Psoas muscle (tissue), 7 donors: ENCODE measurements at regions not wholly inside any gene's neighbourhood (a gene's known extent, or its start where the extent isn't known, plus 50 kb on each side); places are given as distances from the start of the nearest gene placed in this dataset.

Experiments used
- ATAC-seq, 4 donors: fragments of 200-7000 bp; cut with Tn5 transposase; one replicate each; pipeline ENCODE4 v1.9.1; 2020; ENCODE audit warnings: moderate library complexity in 3 of 4, mild to moderate bottlenecking in 2 of 4
- DNase-seq, 2 donors: peaks; one replicate each; pipeline ENCODE4 v3.0.0-alpha.2; 2020
- H3K27ac ChIP-seq: fragments of 200-600 bp; one replicate; pipeline ENCODE4 v1.8.0; 2022
- H3K27me3 ChIP-seq, 3 donors: fragments of 200-600 bp in 1 of 3; one replicate each; pipeline versions ENCODE4 v1.6.1 to v1.8.0; 2013 to 2022; ENCODE audit warnings: low read length in 2 of 3, mild to moderate bottlenecking in 2 of 3, moderate library complexity in 1 of 3; ENCODE audit not compliant: insufficient read depth in 3 of 3
- H3K36me3 ChIP-seq, 2 donors: fragments of 200-600 bp in 1 of 2; one replicate each; pipeline versions ENCODE4 v1.6.1 to v1.8.0; 2013 to 2022; ENCODE audit warnings: low read depth in 1 of 2, mild to moderate bottlenecking in 1 of 2, moderate library complexity in 1 of 2; ENCODE audit not compliant: insufficient read depth in 1 of 2
- H3K4me1 ChIP-seq: fragments of 200-600 bp; one replicate; pipeline ENCODE4 v1.8.0; 2022
- H3K4me3 ChIP-seq: fragments of 200-600 bp; one replicate; pipeline ENCODE4 v1.8.0; 2022; ENCODE audit warnings: mild to moderate bottlenecking
- H3K9me3 ChIP-seq: fragments of 200-600 bp; one replicate; pipeline ENCODE4 v1.8.0; 2022
- WGBS, 3 donors: extraction: QIAGEN DNeasy Blood & Tissue Kit; methylation state at CpG; one replicate each; pipeline versions ENCODE4 v1.1.6 to v1.1.7; 2013; 5-methylcytosine and 5-hydroxymethylcytosine counted together
- intact Hi-C, 2 donors: fragments of 100-400 bp; cut with DNase I; formaldehyde crosslinking; loops; one replicate each; pipeline versions ENCODE4 v1.11.0 to v1.14.2; 2022
- TF ChIP-seq, protein P1 (sequence below): fragments of 200-600 bp; IDR thresholded peaks from one replicate; pipeline ENCODE4 v1.8.0; 2022; ENCODE audit warnings: antibody characterized with exemption
- donor health status: healthy with polysubstance abuse.
- donor health status: DM: no; HTN: no; CAD: no; lungs with moderate emphysema.
- donor health status: Bipolar disorder and iron deficiency.
- donor health status: healthy.
- donor health status: DM: yes; HTN: yes; CAD: no.
- donor health status: DM: no; HTN: no; CAD: no.
- donor health status: DM: yes; HTN: yes; CAD: no.

DNA sequence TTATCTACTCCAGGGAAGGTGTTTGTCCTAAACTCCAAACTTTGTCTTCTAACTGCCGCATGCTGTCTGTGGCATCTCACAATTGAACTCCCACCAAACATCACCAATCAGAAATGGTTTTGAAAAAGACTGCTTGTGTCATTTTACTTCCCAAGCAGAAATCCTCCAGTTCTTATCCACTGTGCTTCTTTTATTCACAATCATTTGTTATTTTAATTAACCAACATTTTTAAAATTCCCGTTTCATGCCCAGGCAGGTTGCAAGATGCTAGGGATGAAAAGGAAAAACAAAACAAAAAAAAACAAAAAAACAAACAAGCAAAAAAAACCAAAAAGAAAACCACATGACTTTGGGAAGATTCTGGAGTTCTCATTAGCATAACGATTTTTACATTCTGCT, 63.5 kb upstream of the RAB27B start:
- Histone ChIP-seq H3K27me3 (no peaks in the 10 kb centered on the region), H3K36me3 (no peaks in the 10 kb centered on the region), H3K27ac (no peak overlapping the region), H3K4me3 (no peak overlapping the region), H3K4me1 (no peaks in the 10 kb centered on the region), H3K9me3 (no peaks in the 10 kb centered on the region)
- ATAC-seq (no peak), DNase-seq (no peak)
- intact Hi-C loops: no loop called here
- WGBS, 3 donors: 83 to 89% (median 87%) methylated on average over 3 of the region's 3 CpGs
- TF ChIP-seq, protein P1, sequence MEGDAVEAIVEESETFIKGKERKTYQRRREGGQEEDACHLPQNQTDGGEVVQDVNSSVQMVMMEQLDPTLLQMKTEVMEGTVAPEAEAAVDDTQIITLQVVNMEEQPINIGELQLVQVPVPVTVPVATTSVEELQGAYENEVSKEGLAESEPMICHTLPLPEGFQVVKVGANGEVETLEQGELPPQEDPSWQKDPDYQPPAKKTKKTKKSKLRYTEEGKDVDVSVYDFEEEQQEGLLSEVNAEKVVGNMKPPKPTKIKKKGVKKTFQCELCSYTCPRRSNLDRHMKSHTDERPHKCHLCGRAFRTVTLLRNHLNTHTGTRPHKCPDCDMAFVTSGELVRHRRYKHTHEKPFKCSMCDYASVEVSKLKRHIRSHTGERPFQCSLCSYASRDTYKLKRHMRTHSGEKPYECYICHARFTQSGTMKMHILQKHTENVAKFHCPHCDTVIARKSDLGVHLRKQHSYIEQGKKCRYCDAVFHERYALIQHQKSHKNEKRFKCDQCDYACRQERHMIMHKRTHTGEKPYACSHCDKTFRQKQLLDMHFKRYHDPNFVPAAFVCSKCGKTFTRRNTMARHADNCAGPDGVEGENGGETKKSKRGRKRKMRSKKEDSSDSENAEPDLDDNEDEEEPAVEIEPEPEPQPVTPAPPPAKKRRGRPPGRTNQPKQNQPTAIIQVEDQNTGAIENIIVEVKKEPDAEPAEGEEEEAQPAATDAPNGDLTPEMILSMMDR: no peak

DNA sequence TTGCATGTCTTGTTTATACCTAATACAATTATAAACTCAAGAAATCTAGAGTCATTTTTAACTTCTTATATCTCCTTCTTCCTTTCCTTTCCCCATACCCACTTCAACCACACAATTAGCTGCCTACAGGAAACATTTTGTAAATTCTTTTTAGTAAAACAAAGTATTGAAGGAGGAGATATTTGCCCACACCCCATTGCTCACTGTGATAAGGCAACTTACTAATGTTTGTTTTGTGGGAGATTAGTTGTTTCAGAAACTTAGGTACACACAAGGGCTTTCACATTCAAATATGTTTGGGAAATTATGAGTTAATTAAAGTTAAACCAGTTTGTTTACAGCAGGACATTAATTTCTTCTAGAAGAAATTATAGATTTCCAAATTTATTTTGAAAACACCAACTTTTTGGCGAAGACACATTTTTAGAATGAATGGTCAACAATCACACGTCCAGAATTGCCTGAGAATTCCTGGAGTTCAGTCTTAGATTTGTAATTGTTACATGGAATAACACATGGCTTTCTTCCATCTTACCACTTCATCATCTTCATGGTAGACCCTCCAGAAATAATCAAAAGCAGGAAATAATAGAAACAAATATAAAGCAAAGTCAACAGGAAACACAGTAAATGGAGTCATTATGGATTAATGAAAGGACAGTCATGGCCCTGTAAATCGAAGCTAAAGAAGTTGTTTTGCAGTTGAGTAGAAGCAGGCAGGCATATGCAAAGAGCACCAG, 62.5 kb upstream of the RAB27B start:
- no peaks in the 10 kb centered on the region for H3K36me3 ChIP-seq
- H3K27me3 ChIP-seq: no peaks in the 10 kb centered on the region
- WGBS, 3 donors: 71 to 72% (median 72%) methylated on average over 3 of the region's 3 CpGs
- ATAC-seq (no peak), DNase-seq (no peak)
- H3K9me3 ChIP-seq: no peaks in the 10 kb centered on the region
- H3K4me1 ChIP-seq: no peaks in the 10 kb centered on the region
- TF ChIP-seq, protein P1: no peak
- no peak overlapping the region for H3K4me3 ChIP-seq
- no peak overlapping the region for H3K27ac ChIP-seq
- intact Hi-C loops: no loop called here

DNA sequence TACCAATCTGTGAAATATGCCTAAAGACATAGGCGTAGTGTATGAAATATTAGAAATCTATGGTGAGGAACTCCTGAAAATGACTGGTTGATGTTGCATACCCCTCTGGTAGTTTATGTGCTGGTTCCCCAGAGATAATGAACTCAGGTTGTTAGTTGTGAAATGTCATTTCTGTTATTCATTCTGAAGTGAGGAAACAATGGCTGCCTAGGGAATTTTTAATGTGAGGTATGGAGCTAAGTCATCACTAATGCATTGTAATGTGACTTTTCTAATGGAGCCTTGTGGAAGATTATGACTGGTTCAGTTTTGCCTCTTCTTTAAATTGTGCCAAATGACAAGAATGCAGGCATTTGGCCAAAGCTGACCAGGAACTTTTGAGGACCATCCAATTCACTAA, 61.6 kb upstream of the RAB27B start:
- Histone ChIP-seq H3K27me3 (no peaks in the 10 kb centered on the region), H3K4me1 (no peaks in the 10 kb centered on the region), H3K4me3 (no peak overlapping the region), H3K9me3 (no peaks in the 10 kb centered on the region), H3K36me3 (no peaks in the 10 kb centered on the region), H3K27ac (no peak overlapping the region)
- ATAC-seq (no peak), DNase-seq (no peak)
- TF ChIP-seq, protein P1: no peak
- 93 to 100% (median 98%) methylated on average over 1 of the region's 1 CpG for WGBS, 3 donors
- intact Hi-C loops: no loop called here

DNA sequence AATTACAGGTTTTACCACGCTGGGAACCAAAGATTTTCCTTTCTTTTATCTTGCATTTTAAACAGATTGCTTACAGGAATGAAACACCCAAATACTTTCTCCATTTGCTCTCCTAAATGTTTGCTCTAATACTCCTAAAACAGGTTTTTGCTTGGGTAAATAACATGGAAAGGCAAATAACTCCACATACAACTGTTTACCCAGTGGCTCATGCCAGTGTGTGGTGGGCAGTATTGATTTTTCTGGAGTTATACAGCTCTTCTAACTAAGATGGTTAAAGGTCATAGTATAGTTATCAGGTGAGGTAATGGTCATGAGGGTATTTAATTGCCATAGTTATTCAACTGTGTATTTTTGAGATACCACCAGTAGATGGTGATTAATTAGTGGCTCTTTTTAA, 61.2 kb upstream of the RAB27B start:
- no peaks in the 10 kb centered on the region for H3K36me3 ChIP-seq
- no peaks in the 10 kb centered on the region for H3K9me3 ChIP-seq
- no peaks in the 10 kb centered on the region for H3K4me1 ChIP-seq
- DNase-seq (no peak), ATAC-seq (no peak)
- TF ChIP-seq, protein P1: no peak
- H3K27ac ChIP-seq: no peak overlapping the region
- intact Hi-C loops: no loop called here
- WGBS, 3 donors: 79 to 85% (median 83%) methylated on average over 1 of the region's 1 CpG
- H3K27me3 ChIP-seq: no peaks in the 10 kb centered on the region
- H3K4me3 ChIP-seq: no peak overlapping the region
